OCI-LY1 (cell line): ENCODE measurements at regions not wholly inside any gene's neighbourhood (a gene's known extent, or its start where the extent isn't known, plus 50 kb on each side); places are given as distances from the start of the nearest gene placed in this dataset.

ENCODE experiments used
- H2AFZ ChIP-seq: fragments of 200-600 bp; sonication (generic), shearing (Covaris generic); 2 replicates; pipeline ENCODE4 v1.6.0; 2014; ENCODE audit warnings: antibody characterized with exemption, mild to moderate bottlenecking, low read length
- H3F3A ChIP-seq: fragments of 200-600 bp; sonication (generic), shearing (Covaris generic); 2 replicates; pipeline ENCODE4 v1.6.0; 2014; ENCODE audit warnings: mild to moderate bottlenecking, antibody characterized with exemption, low read length, moderate library complexity; ENCODE audit not compliant: insufficient read depth
- H3K27ac ChIP-seq: fragments of 200-600 bp; sonication (generic); 2 replicates; pipeline ENCODE4 v1.5.1; 2014; ENCODE audit warnings: low read length, mixed run types, mild to moderate bottlenecking, low read depth; ENCODE audit not compliant: poor library complexity, severe bottlenecking
- H3K27me3 ChIP-seq: fragments of 200-600 bp; sonication (generic); 2 replicates; pipeline ENCODE4 v1.6.0; 2014; ENCODE audit warnings: antibody characterized with exemption, mild to moderate bottlenecking, low read length, moderate library complexity; ENCODE audit not compliant: insufficient read depth
- H3K36me3 ChIP-seq: fragments of 200-600 bp; sonication (generic); 2 replicates; pipeline ENCODE4 v1.6.1; 2014; ENCODE audit warnings: mild to moderate bottlenecking, antibody characterized with exemption, low read length, moderate library complexity, mixed read lengths; ENCODE audit not compliant: insufficient read depth
- H3K4me1 ChIP-seq: fragments of 200-600 bp; sonication (generic); 2 replicates; pipeline ENCODE4 v1.5.1; 2014; ENCODE audit warnings: mild to moderate bottlenecking, low read length, moderate library complexity; ENCODE audit not compliant: insufficient read depth, severe bottlenecking
- H3K4me2 ChIP-seq: fragments of 200-600 bp; sonication (generic), shearing (Covaris generic); 2 replicates; pipeline ENCODE4 v1.6.1; 2014; ENCODE audit warnings: low read length
- H3K4me3 ChIP-seq: fragments of 200-600 bp; sonication (generic); 2 replicates; pipeline ENCODE4 v1.5.1; 2014; ENCODE audit warnings: low read length, low read depth, mild to moderate bottlenecking, mixed read lengths; ENCODE audit not compliant: poor library complexity, severe bottlenecking
- H3K79me2 ChIP-seq: fragments of 200-600 bp; shearing (Covaris generic); 2 replicates; pipeline ENCODE4 v1.6.1; 2016; ENCODE audit warnings: mixed run types, low read length, mixed read lengths; ENCODE audit not compliant: insufficient read depth
- H3K9ac ChIP-seq: fragments of 200-600 bp; sonication (generic), shearing (Covaris generic); 2 replicates; pipeline ENCODE4 v1.6.1; 2014; ENCODE audit warnings: mild to moderate bottlenecking, low read length, mixed read lengths
- H3K9me2 ChIP-seq: fragments of 200-600 bp; sonication (generic), shearing (Covaris generic); 2 replicates; pipeline ENCODE4 v1.6.1; 2014; ENCODE audit warnings: low read depth, mild to moderate bottlenecking, low read length, mixed read lengths
- H3K9me3 ChIP-seq: fragments of 200-600 bp; shearing (Covaris generic); 2 replicates; pipeline ENCODE4 v1.6.1; 2014; ENCODE audit warnings: low read length, mixed read lengths
- H4K20me1 ChIP-seq: fragments of 200-600 bp; sonication (generic), shearing (Covaris generic); 2 replicates; pipeline ENCODE4 v1.6.0; 2016; ENCODE audit warnings: mild to moderate bottlenecking, low read length; ENCODE audit not compliant: insufficient read depth
- EZH2 ChIP-seq: fragments of 200-600 bp; sonication (generic), shearing (Covaris generic); IDR thresholded peaks from 2 replicates; pipeline ENCODE4 v1.8.0; 2017; ENCODE audit warnings: borderline replicate concordance, mixed run types, mild to moderate bottlenecking, antibody characterized with exemption, low read length, moderate library complexity, mixed read lengths
- TF ChIP-seq, protein P1 (sequence below): fragments of 200-600 bp; sonication (generic), shearing (Covaris generic); IDR thresholded peaks from 2 replicates; pipeline ENCODE4 v1.5.1; 2017; ENCODE audit warnings: mild to moderate bottlenecking, antibody characterized with exemption, low read length, moderate library complexity, mixed read lengths

DNA sequence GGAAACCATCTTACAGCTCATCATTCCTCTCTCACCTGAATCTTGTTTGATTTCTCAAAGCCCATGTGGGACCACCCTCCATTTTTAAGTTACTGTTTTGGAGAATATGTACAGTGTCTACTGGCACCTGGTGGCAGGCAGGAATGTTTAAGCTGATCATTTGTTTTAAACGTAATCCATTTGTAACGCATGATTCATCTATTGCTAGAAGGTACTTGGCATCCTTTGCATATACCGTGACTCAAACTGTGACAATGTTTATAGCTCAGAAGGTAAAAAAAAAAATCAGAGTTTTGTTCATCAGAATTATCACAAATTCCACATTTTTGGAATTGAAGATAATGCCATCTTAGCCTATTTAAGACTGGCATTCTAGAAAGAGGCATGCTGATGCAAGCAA, 1007.5 kb upstream of the EEF2KMT start:
- TF ChIP-seq, protein P1, sequence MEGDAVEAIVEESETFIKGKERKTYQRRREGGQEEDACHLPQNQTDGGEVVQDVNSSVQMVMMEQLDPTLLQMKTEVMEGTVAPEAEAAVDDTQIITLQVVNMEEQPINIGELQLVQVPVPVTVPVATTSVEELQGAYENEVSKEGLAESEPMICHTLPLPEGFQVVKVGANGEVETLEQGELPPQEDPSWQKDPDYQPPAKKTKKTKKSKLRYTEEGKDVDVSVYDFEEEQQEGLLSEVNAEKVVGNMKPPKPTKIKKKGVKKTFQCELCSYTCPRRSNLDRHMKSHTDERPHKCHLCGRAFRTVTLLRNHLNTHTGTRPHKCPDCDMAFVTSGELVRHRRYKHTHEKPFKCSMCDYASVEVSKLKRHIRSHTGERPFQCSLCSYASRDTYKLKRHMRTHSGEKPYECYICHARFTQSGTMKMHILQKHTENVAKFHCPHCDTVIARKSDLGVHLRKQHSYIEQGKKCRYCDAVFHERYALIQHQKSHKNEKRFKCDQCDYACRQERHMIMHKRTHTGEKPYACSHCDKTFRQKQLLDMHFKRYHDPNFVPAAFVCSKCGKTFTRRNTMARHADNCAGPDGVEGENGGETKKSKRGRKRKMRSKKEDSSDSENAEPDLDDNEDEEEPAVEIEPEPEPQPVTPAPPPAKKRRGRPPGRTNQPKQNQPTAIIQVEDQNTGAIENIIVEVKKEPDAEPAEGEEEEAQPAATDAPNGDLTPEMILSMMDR = no peak
- TF ChIP-seq EZH2 = no peak
- no peak overlapping the region for H2AFZ ChIP-seq
- no peaks in the 10 kb centered on the region for H3K9me3 ChIP-seq
- no peaks in the 10 kb centered on the region for H3K36me3 ChIP-seq
- H3K79me2 ChIP-seq = no peaks in the 10 kb centered on the region
- H4K20me1 ChIP-seq = no peaks in the 10 kb centered on the region
- H3K9me2 ChIP-seq = no peaks in the 10 kb centered on the region
- H3K27me3 ChIP-seq = no peaks in the 10 kb centered on the region
- no peaks in the 10 kb centered on the region for H3F3A ChIP-seq
- H3K4me2 ChIP-seq = no peak overlapping the region
- no peak overlapping the region for H3K27ac ChIP-seq
- H3K4me1 ChIP-seq = no peaks in the 10 kb centered on the region
- no peak overlapping the region for H3K4me3 ChIP-seq
- no peak overlapping the region for H3K9ac ChIP-seq

DNA sequence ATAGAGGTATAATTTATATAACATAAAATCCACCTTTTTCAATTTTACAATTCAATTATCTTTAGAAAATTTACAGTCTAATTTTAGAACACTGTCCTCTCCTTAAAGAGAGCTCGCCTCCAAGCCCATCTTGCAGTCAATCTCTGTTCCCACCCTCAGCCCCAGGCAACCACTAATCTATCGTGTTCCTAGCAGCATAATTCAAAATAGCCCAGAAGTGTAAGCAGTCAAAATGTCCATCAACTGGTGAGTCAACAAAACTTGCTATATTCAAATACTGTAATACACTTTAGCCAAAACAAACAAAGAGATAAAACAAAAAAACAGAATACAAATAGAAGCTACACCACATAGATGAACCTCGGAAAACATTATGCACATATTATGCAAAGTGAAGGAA, 1006.8 kb upstream of the EEF2KMT start:
- H2AFZ ChIP-seq = no peak overlapping the region
- H3F3A ChIP-seq = no peaks in the 10 kb centered on the region
- H3K9me2 ChIP-seq = no peaks in the 10 kb centered on the region
- H3K27me3 ChIP-seq = no peaks in the 10 kb centered on the region
- no peak overlapping the region for H3K4me2 ChIP-seq
- H3K27ac ChIP-seq = no peak overlapping the region
- no peaks in the 10 kb centered on the region for H3K36me3 ChIP-seq
- no peak for TF ChIP-seq EZH2
- TF ChIP-seq, protein P1 = no peak
- H3K4me3 ChIP-seq = no peak overlapping the region
- H4K20me1 ChIP-seq = no peaks in the 10 kb centered on the region
- H3K4me1 ChIP-seq = no peaks in the 10 kb centered on the region
- H3K9me3 ChIP-seq = no peaks in the 10 kb centered on the region
- H3K79me2 ChIP-seq = no peaks in the 10 kb centered on the region
- no peak overlapping the region for H3K9ac ChIP-seq

DNA sequence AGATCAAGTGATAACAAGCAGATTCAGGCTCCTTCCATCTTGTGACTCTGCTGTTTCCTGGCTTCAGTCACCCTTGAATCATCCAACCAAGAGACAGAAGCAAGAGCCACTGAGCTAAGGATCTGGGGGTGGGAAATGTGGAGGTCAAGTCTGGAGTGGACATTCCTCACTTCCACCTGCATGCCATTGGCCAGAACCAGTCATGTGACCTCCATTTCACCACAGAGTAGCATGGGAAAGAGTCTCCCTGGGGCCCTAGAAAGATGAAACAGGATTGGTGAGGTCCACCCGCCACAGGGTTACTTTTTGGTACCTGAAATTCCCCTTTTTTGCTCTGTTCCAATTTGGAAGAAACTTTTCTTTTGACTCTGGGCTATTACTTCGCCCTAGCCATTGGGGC, 1006.0 kb upstream of the EEF2KMT start:
- H2AFZ ChIP-seq = no peak overlapping the region
- TF ChIP-seq EZH2 = no peak
- TF ChIP-seq, protein P1 = no peak

More for the DNA sequence above, 1006.0 kb upstream of the EEF2KMT start:
- no peak overlapping the region for H3K27ac ChIP-seq
- H3K36me3 ChIP-seq = no peaks in the 10 kb centered on the region
- no peaks in the 10 kb centered on the region for H3K9me3 ChIP-seq
- no peak overlapping the region for H3K9ac ChIP-seq
- H3K4me3 ChIP-seq = no peak overlapping the region
- no peaks in the 10 kb centered on the region for H3K9me2 ChIP-seq
- no peaks in the 10 kb centered on the region for H3F3A ChIP-seq
- H3K4me1 ChIP-seq = no peaks in the 10 kb centered on the region
- no peak overlapping the region for H3K4me2 ChIP-seq
- H4K20me1 ChIP-seq = no peaks in the 10 kb centered on the region
- no peaks in the 10 kb centered on the region for H3K27me3 ChIP-seq
- H3K79me2 ChIP-seq = no peaks in the 10 kb centered on the region
